ENCODE measurements at regions not wholly inside any gene's neighbourhood (a gene's known extent, or its start where the extent isn't known, plus 50 kb on each side); places are given as distances from the start of the nearest gene placed in this dataset.

DNA sequence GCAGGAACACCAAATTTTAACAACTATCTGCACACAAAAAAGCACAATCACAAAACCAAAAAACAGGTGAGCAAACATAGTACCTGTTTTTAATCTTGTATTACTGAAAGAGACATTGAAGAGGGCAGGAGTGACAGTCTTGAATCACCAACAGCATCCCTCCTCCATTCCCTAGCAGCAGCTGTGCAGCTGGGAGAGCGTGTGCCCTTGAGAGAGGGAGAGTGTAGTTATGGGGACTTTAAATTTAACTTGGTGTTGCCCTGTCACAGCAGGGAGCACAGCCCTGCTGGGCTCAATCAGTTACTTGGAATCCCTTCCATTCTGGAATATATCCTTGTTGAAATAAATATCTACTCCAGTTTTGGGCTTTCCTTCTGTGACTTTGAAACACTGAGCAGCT, 1938.7 kb upstream of the NUDT12 start:
- H3K9ac ChIP-seq (ENCODE audit: insufficient read depth in 1 of 2, low read length in 2 of 2): no peak overlapping the region
- peaks cover 0 to 2% (median 0%) of the 10 kb centered on the region in 4 donors for H3K9me3 ChIP-seq (ENCODE audit: control insufficient read depth in 4 of 4, insufficient read depth in 3 of 4, low read length in 3 of 4)
- 83 to 85% methylated on average over 1 of the region's 1 CpG for WGBS, 2 donors
- H3K4me1 ChIP-seq (ENCODE audit: control insufficient read depth in 5 of 5, insufficient read depth in 5 of 5, low read length in 5 of 5): no peaks in the 10 kb centered on the region
- DNase-seq (no peak), ATAC-seq (ENCODE audit: insufficient read depth, low FRiP score) (no peak)
- no peaks in the 10 kb centered on the region for H3K36me3 ChIP-seq (ENCODE audit: control insufficient read depth in 4 of 4, insufficient read depth in 4 of 4, low read length in 4 of 4)
- H3K27ac ChIP-seq (ENCODE audit: low read depth in 1 of 2, low read length in 1 of 2): no peak overlapping the region
- no peak for TF ChIP-seq CTCF (IDR thresholded peaks at IDR 0.05; ENCODE audit: control extremely low read depth, extremely low read depth)
- no peaks in the 10 kb centered on the region for H3K27me3 ChIP-seq (ENCODE audit: control insufficient read depth in 3 of 3, insufficient read depth in 3 of 3, low read length in 2 of 3)
- H3K4me3 ChIP-seq: no peak overlapping the region

DNA sequence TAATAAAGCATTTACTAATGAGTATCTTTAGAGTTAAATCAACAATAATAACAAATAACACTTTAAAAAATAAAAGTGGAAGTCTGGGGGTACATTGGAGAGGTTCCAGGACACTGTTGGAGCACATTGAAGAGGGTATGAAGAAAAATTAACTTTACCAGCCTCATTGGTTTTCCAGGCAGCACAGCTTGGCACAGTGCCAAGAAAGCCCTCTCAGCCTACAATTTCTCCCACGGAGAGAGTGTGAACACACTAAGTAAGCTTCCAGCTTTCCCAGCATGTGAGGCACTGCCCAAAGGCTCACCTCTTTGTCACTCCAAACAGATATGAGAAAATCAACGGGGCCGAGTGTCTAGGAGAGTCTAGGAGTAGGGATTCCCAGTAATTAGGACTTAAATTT, 1912.8 kb upstream of the NUDT12 start:
- H3K27me3 ChIP-seq (ENCODE audit: control insufficient read depth in 3 of 3, insufficient read depth in 3 of 3, low read length in 2 of 3): no peaks in the 10 kb centered on the region
- peaks cover 0 to 6% (median 2%) of the 10 kb centered on the region in 4 donors for H3K9me3 ChIP-seq (ENCODE audit: control insufficient read depth in 4 of 4, insufficient read depth in 3 of 4, low read length in 3 of 4)
- no peak overlapping the region for H3K27ac ChIP-seq (ENCODE audit: low read depth in 1 of 2, low read length in 1 of 2)
- H3K36me3 ChIP-seq (ENCODE audit: control insufficient read depth in 4 of 4, insufficient read depth in 4 of 4, low read length in 4 of 4): no peaks in the 10 kb centered on the region
- no peak overlapping the region for H3K9ac ChIP-seq (ENCODE audit: insufficient read depth in 1 of 2, low read length in 2 of 2)
- no peaks in the 10 kb centered on the region for H3K4me1 ChIP-seq (ENCODE audit: control insufficient read depth in 5 of 5, insufficient read depth in 5 of 5, low read length in 5 of 5)
- no peak for ATAC-seq (ENCODE audit: insufficient read depth, low FRiP score)
- no peak for TF ChIP-seq CTCF (IDR thresholded peaks at IDR 0.05; ENCODE audit: control extremely low read depth, extremely low read depth)
- 57 to 80% methylated on average over 3 of the region's 3 CpGs for WGBS, 2 donors
- DNase-seq: peak in 1 of 3 donors; percentile 16
- H3K4me3 ChIP-seq: no peak overlapping the region

- 86 to 88% methylated on average over 3 of the region's 3 CpGs for WGBS, 2 donors
Observed at GRCh38 chr5:105462377-105462776, 1899.8 kb upstream of the NUDT12 start.

More at GRCh38 chr5:105462377-105462776, 1899.8 kb upstream of the NUDT12 start:
- H3K4me3 ChIP-seq: no peak overlapping the region
- no peaks in the 10 kb centered on the region for H3K36me3 ChIP-seq (ENCODE audit: control insufficient read depth in 4 of 4, insufficient read depth in 4 of 4, low read length in 4 of 4)
- peaks cover 0 to 12% (median 3%) of the 10 kb centered on the region in 4 donors for H3K9me3 ChIP-seq (ENCODE audit: control insufficient read depth in 4 of 4, insufficient read depth in 3 of 4, low read length in 3 of 4)
- TF ChIP-seq CTCF (IDR thresholded peaks at IDR 0.05; ENCODE audit: control extremely low read depth, extremely low read depth): no peak
- DNase-seq (no peak), ATAC-seq (ENCODE audit: insufficient read depth, low FRiP score) (no peak)
- no peak overlapping the region for H3K27ac ChIP-seq (ENCODE audit: low read depth in 1 of 2, low read length in 1 of 2)
- H3K4me1 ChIP-seq (ENCODE audit: control insufficient read depth in 5 of 5, insufficient read depth in 5 of 5, low read length in 5 of 5): no peaks in the 10 kb centered on the region
- H3K9ac ChIP-seq (ENCODE audit: insufficient read depth in 1 of 2, low read length in 2 of 2): no peak overlapping the region
- no peaks in the 10 kb centered on the region for H3K27me3 ChIP-seq (ENCODE audit: control insufficient read depth in 3 of 3, insufficient read depth in 3 of 3, low read length in 2 of 3)
